ENCODE measurements at regions not wholly inside any gene's neighbourhood (a gene's known extent, or its start where the extent isn't known, plus 50 kb on each side); places are given as distances from the start of the nearest gene placed in this dataset.
A peak's percentile ranks its signal among the peaks of the same experiment; 100 is the strongest.

- no peaks in the 10 kb centered on the region for H3K9me3 ChIP-seq
- no peaks in the 10 kb centered on the region for H3K27me3 ChIP-seq
- no peaks in the 10 kb centered on the region for H3K4me1 ChIP-seq
- H3K4me3 ChIP-seq, result no peak overlapping the region
- no peak for TF ChIP-seq CTCF (IDR thresholded peaks at IDR 0.05)
- DNase-seq, result peak; percentile 48
- no peaks in the 10 kb centered on the region for H3K36me3 ChIP-seq
- intact Hi-C loops (cut with DNase I), result no loop called here
- no peak overlapping the region for H3K27ac ChIP-seq
- ATAC-seq, result peak; percentile 45
Measured at GRCh38 chr9:134983506-134984371, 66.0 kb upstream of the FCN1 start.

GRCh38 chr9:134984372-134985265, 66.9 kb upstream of the FCN1 start:
- Histone ChIP-seq H3K27ac (no peak overlapping the region), H3K4me1 (no peaks in the 10 kb centered on the region), H3K9me3 (no peaks in the 10 kb centered on the region), H3K4me3 (no peak overlapping the region), H3K36me3 (no peaks in the 10 kb centered on the region), H3K27me3 (no peaks in the 10 kb centered on the region)
- ATAC-seq (no peak), DNase-seq (peak; percentile 41)
- intact Hi-C loops (cut with DNase I), result no loop called here
- no peak for TF ChIP-seq CTCF (IDR thresholded peaks at IDR 0.05)

GRCh38 chr9:134985451-134985850, 67.7 kb upstream of the FCN1 start:
- Histone ChIP-seq H3K4me1 (no peaks in the 10 kb centered on the region), H3K36me3 (no peaks in the 10 kb centered on the region), H3K9me3 (no peaks in the 10 kb centered on the region), H3K27ac (no peak overlapping the region), H3K27me3 (no peaks in the 10 kb centered on the region), H3K4me3 (no peak overlapping the region)
- no peak for DNase-seq
- intact Hi-C loops (cut with DNase I), result no loop called here
- ATAC-seq, result no peak
- TF ChIP-seq CTCF (IDR thresholded peaks at IDR 0.05), result no peak

- no peak for TF ChIP-seq CTCF (IDR thresholded peaks at IDR 0.05)
- H3K9me3 ChIP-seq, result no peaks in the 10 kb centered on the region
- no peaks in the 10 kb centered on the region for H3K4me1 ChIP-seq
- H3K36me3 ChIP-seq, result no peaks in the 10 kb centered on the region
- DNase-seq, result no peak
- no peak for ATAC-seq
- H3K27ac ChIP-seq, result no peak overlapping the region
- intact Hi-C loops (cut with DNase I), result no loop called here
- H3K27me3 ChIP-seq, result no peaks in the 10 kb centered on the region
- no peak overlapping the region for H3K4me3 ChIP-seq
Measured at GRCh38 chr9:134986957-134987356, 69.2 kb upstream of the FCN1 start.

- no peak overlapping the region for H3K27ac ChIP-seq
- no peaks in the 10 kb centered on the region for H3K9me3 ChIP-seq
- no peaks in the 10 kb centered on the region for H3K36me3 ChIP-seq
- DNase-seq (peak; percentile 33), ATAC-seq (no peak)
- H3K27me3 ChIP-seq, result no peaks in the 10 kb centered on the region
- H3K4me3 ChIP-seq, result no peak overlapping the region
- intact Hi-C loops (cut with DNase I), result no loop called here
- no peaks in the 10 kb centered on the region for H3K4me1 ChIP-seq
- TF ChIP-seq CTCF (IDR thresholded peaks at IDR 0.05), result no peak
Measured at GRCh38 chr9:134987376-134987775, 69.7 kb upstream of the FCN1 start.

All from upper lobe of right lung (tissue), 1 donor.